Thymus (tissue), 11 donors: ENCODE measurements at regions not wholly inside any gene's neighbourhood (a gene's known extent, or its start where the extent isn't known, plus 50 kb on each side); places are given as distances from the start of the nearest gene placed in this dataset.
"Not testable (repeated sequence)": the region's sequence is repeated elsewhere in the genome, so short reads cannot be mapped to it uniquely, and the experiment has no call there.

Experiments
- DNase-seq, 9 donors: peaks; one replicate each; pipeline ENCODE4 v3.0.0-alpha.2; 2013; ENCODE audit warnings: low spot score in 9 of 9, low read depth in 6 of 9, missing footprints in 1 of 9
- H3K27ac ChIP-seq, 2 donors: one replicate each; pipeline ENCODE4 v1.5.1; 2013; ENCODE audit warnings: control low read depth in 1 of 2, low read depth in 1 of 2, low read length in 1 of 2, mild to moderate bottlenecking in 1 of 2, moderate library complexity in 1 of 2
- H3K27me3 ChIP-seq, 2 donors: one replicate each; pipeline ENCODE4 v1.5.1; 2013; ENCODE audit warnings: low read length in 1 of 2; ENCODE audit not compliant: control insufficient read depth in 2 of 2, insufficient read depth in 1 of 2
- H3K36me3 ChIP-seq, 2 donors: one replicate each; pipeline ENCODE4 v1.5.1; 2013; ENCODE audit warnings: low read length in 1 of 2, mild to moderate bottlenecking in 1 of 2, moderate library complexity in 1 of 2; ENCODE audit not compliant: control insufficient read depth in 2 of 2, insufficient read depth in 2 of 2
- H3K4me1 ChIP-seq, 2 donors: one replicate each; pipeline ENCODE4 v1.5.1; 2013; ENCODE audit warnings: low read length in 2 of 2; ENCODE audit not compliant: control insufficient read depth in 2 of 2, insufficient read depth in 2 of 2
- H3K4me3 ChIP-seq, 2 donors: one replicate each; pipeline ENCODE4 v1.5.1; 2013; ENCODE audit warnings: low read length in 2 of 2, control low read depth in 1 of 2, mild to moderate bottlenecking in 1 of 2
- H3K9me3 ChIP-seq, 2 donors: one replicate each; pipeline ENCODE4 v1.5.1; 2013; ENCODE audit warnings: low read length in 1 of 2, mild to moderate bottlenecking in 1 of 2; ENCODE audit not compliant: control insufficient read depth in 2 of 2, insufficient read depth in 1 of 2
- WGBS: extraction: QIAGEN DNeasy Blood & Tissue Kit; methylation state at CpG from one replicate; pipeline ENCODE4 v1.1.7; 2013; 5-methylcytosine and 5-hydroxymethylcytosine counted together
- donor health status: healthy.

- no peaks in the 10 kb centered on the region for H3K27me3 ChIP-seq
- no peaks in the 10 kb centered on the region for H3K4me1 ChIP-seq
These were observed 572.6 kb downstream of the TRIB2 start for GRCh38 chr2:13289310-13289709.

GRCh38 chr2:13308478-13308805 is 591.7 kb downstream of the TRIB2 start:
- H3K9me3 ChIP-seq, H3K27me3 ChIP-seq, H3K4me1 ChIP-seq, H3K4me3 ChIP-seq, DNase-seq, H3K27ac ChIP-seq, H3K36me3 ChIP-seq: not testable (repeated sequence)
- WGBS = 94% methylated on average over 33 of the region's 33 CpGs

More at GRCh38 chr2:13289310-13289709, 572.6 kb downstream of the TRIB2 start:
- H3K4me3 ChIP-seq = no peak overlapping the region
- H3K27ac ChIP-seq = no peak overlapping the region
- H3K36me3 ChIP-seq = no peaks in the 10 kb centered on the region
- H3K9me3 ChIP-seq = no peaks in the 10 kb centered on the region
- DNase-seq = no peak

- H3K9me3 ChIP-seq = peaks cover 0 to 2% of the 10 kb centered on the region in 2 donors
- 86% methylated on average over 4 of the region's 4 CpGs for WGBS
- no peak overlapping the region for H3K4me3 ChIP-seq
- H3K27me3 ChIP-seq = no peaks in the 10 kb centered on the region
- no peak for DNase-seq
- no peaks in the 10 kb centered on the region for H3K4me1 ChIP-seq
- H3K36me3 ChIP-seq = no peaks in the 10 kb centered on the region
- no peak overlapping the region for H3K27ac ChIP-seq
These were observed 592.3 kb downstream of the TRIB2 start for GRCh38 chr2:13308989-13309388.

GRCh38 chr2:13332060-13332459 is 615.3 kb downstream of the TRIB2 start:
- no peaks in the 10 kb centered on the region for H3K36me3 ChIP-seq
- no peaks in the 10 kb centered on the region for H3K9me3 ChIP-seq

GRCh38 chr2:13334071-13334470 is 617.3 kb downstream of the TRIB2 start:
- not testable (repeated sequence) for H3K27me3 ChIP-seq, H3K4me3 ChIP-seq, H3K36me3 ChIP-seq, H3K4me1 ChIP-seq, DNase-seq, H3K9me3 ChIP-seq, H3K27ac ChIP-seq

More at GRCh38 chr2:13332060-13332459, 615.3 kb downstream of the TRIB2 start:
- 73% methylated on average over 2 of the region's 2 CpGs for WGBS
- no peaks in the 10 kb centered on the region for H3K4me1 ChIP-seq
- H3K27me3 ChIP-seq = no peaks in the 10 kb centered on the region
- DNase-seq = no peak
- no peak overlapping the region for H3K4me3 ChIP-seq
- H3K27ac ChIP-seq = no peak overlapping the region

GRCh38 chr2:13334545-13334944 is 617.8 kb downstream of the TRIB2 start:
- H3K9me3 ChIP-seq = no peaks in the 10 kb centered on the region
- no peaks in the 10 kb centered on the region for H3K36me3 ChIP-seq
- H3K4me1 ChIP-seq = no peaks in the 10 kb centered on the region
- DNase-seq = no peak
- no peak overlapping the region for H3K27ac ChIP-seq
- H3K27me3 ChIP-seq = no peaks in the 10 kb centered on the region
- H3K4me3 ChIP-seq = no peak overlapping the region

GRCh38 chr2:13335862-13336535 is 619.3 kb downstream of the TRIB2 start:
- Histone ChIP-seq H3K9me3 (no peaks in the 10 kb centered on the region), H3K36me3 (no peaks in the 10 kb centered on the region), H3K27me3 (no peaks in the 10 kb centered on the region), H3K27ac (no peak overlapping the region), H3K4me1 (no peaks in the 10 kb centered on the region), H3K4me3 (no peak overlapping the region)
- DNase-seq = no peak
- WGBS = 91% methylated on average over 2 of the region's 2 CpGs

GRCh38 chr2:13351068-13351467 is 634.3 kb downstream of the TRIB2 start:
- 92% methylated on average over 2 of the region's 2 CpGs for WGBS
- H3K27ac ChIP-seq = no peak overlapping the region

GRCh38 chr2:13353083-13353482 is 636.3 kb downstream of the TRIB2 start:
- H3K27me3 ChIP-seq = no peaks in the 10 kb centered on the region
- no peak for DNase-seq
- H3K9me3 ChIP-seq = no peaks in the 10 kb centered on the region
- no peak overlapping the region for H3K27ac ChIP-seq
- H3K36me3 ChIP-seq = no peaks in the 10 kb centered on the region
- no peak overlapping the region for H3K4me3 ChIP-seq
- no peaks in the 10 kb centered on the region for H3K4me1 ChIP-seq

More at GRCh38 chr2:13351068-13351467, 634.3 kb downstream of the TRIB2 start:
- H3K36me3 ChIP-seq = no peaks in the 10 kb centered on the region
- no peaks in the 10 kb centered on the region for H3K4me1 ChIP-seq
- no peaks in the 10 kb centered on the region for H3K9me3 ChIP-seq
- DNase-seq = no peak
- H3K27me3 ChIP-seq = no peaks in the 10 kb centered on the region
- no peak overlapping the region for H3K4me3 ChIP-seq

GRCh38 chr2:13354031-13354430 is 637.3 kb downstream of the TRIB2 start:
- no peak for DNase-seq
- H3K27ac ChIP-seq = no peak overlapping the region
- no peaks in the 10 kb centered on the region for H3K4me1 ChIP-seq
- H3K9me3 ChIP-seq = no peaks in the 10 kb centered on the region
- no peaks in the 10 kb centered on the region for H3K27me3 ChIP-seq
- no peaks in the 10 kb centered on the region for H3K36me3 ChIP-seq
- no peak overlapping the region for H3K4me3 ChIP-seq
